MCF 10A (cell line): ENCODE measurements at regions not wholly inside any gene's neighbourhood (a gene's known extent, or its start where the extent isn't known, plus 50 kb on each side); places are given as distances from the start of the nearest gene placed in this dataset.

ENCODE experiments used
- BruUV-seq: library from RNA; stranded (reverse); fragments of 400-500 nt; replicated peaks from 2 replicates; lab custom pipeline; 2021; lab: Mats Ljungman, UMichigan
- CTCF ChIA-PET: fragments of 300-600 bp; sonication (Branson Sonifier 250); formaldehyde crosslinking; extraction: SDS; loops from one replicate; lab custom pipeline; 2021; ENCODE audit warnings: antibody characterized with exemption, inconsistent platforms; lab: Yijun Ruan, JAX
- POLR2A ChIA-PET: fragments of 300-600, 350-650 bp; sonication (Branson Sonifier 250); formaldehyde crosslinking; extraction: SDS; loops from one replicate; lab custom pipeline; 2020; ENCODE audit warnings: antibody characterized with exemption, inconsistent platforms; lab: Yijun Ruan, JAX
- DNase-seq: peaks from one replicate; pipeline ENCODE4 v3.0.0-alpha.2; 2018; ENCODE audit not compliant: unreplicated experiment
- H3K27ac Mint-ChIP-seq: one replicate; pipeline ENCODE4 v1.8.0; 2022; ENCODE audit warnings: mild to moderate bottlenecking, low read depth, mixed read lengths; ENCODE audit not compliant: unreplicated experiment
- H3K27me3 Mint-ChIP-seq: one replicate; pipeline ENCODE4 v1.8.0; 2022; ENCODE audit warnings: mixed read lengths; ENCODE audit not compliant: insufficient read depth, unreplicated experiment
- H3K36me3 Mint-ChIP-seq: one replicate; pipeline ENCODE4 v1.8.0; 2022; ENCODE audit warnings: mild to moderate bottlenecking, moderate library complexity, mixed read lengths; ENCODE audit not compliant: insufficient read depth, unreplicated experiment
- H3K4me1 Mint-ChIP-seq: one replicate; pipeline ENCODE4 v1.8.0; 2022; ENCODE audit warnings: mixed read lengths; ENCODE audit not compliant: insufficient read depth, unreplicated experiment
- H3K4me3 Mint-ChIP-seq: one replicate; pipeline ENCODE4 v1.8.0; 2022; ENCODE audit warnings: mild to moderate bottlenecking, moderate library complexity, mixed read lengths; ENCODE audit not compliant: unreplicated experiment
- H3K9me3 Mint-ChIP-seq: one replicate; pipeline ENCODE4 v1.8.0; 2022; ENCODE audit warnings: mixed read lengths; ENCODE audit not compliant: unreplicated experiment
- intact Hi-C: fragments of 100-400 bp; cut with micrococcal nuclease; formaldehyde crosslinking; loops from 2 replicates; pipeline ENCODE4 v1.14.1; 2022
- TF ChIP-seq, protein P1 (sequence below): fragments of 200-600 bp; IDR thresholded peaks from one replicate; pipeline ENCODE4 v1.8.0; 2022; ENCODE audit warnings: antibody characterized with exemption, mild to moderate bottlenecking; ENCODE audit not compliant: unreplicated experiment

- Mint-ChIP-seq H3K27me3 (peaks cover 42% of the 10 kb centered on the region), H3K4me1 (no peaks in the 10 kb centered on the region), H3K4me3 (no peak overlapping the region), H3K36me3 (no peaks in the 10 kb centered on the region), H3K27ac (no peak overlapping the region), H3K9me3 (peaks cover 9% of the 10 kb centered on the region)
- ChIA-PET CTCF (no interaction called here), POLR2A (no interaction called here)
- DNase-seq: no peak
- intact Hi-C loops: no loop called here
- TF ChIP-seq, protein P1, sequence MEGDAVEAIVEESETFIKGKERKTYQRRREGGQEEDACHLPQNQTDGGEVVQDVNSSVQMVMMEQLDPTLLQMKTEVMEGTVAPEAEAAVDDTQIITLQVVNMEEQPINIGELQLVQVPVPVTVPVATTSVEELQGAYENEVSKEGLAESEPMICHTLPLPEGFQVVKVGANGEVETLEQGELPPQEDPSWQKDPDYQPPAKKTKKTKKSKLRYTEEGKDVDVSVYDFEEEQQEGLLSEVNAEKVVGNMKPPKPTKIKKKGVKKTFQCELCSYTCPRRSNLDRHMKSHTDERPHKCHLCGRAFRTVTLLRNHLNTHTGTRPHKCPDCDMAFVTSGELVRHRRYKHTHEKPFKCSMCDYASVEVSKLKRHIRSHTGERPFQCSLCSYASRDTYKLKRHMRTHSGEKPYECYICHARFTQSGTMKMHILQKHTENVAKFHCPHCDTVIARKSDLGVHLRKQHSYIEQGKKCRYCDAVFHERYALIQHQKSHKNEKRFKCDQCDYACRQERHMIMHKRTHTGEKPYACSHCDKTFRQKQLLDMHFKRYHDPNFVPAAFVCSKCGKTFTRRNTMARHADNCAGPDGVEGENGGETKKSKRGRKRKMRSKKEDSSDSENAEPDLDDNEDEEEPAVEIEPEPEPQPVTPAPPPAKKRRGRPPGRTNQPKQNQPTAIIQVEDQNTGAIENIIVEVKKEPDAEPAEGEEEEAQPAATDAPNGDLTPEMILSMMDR: no peak
- BruUV-seq: no TSS peak
Measured at GRCh38 chrX:23592741-23593140, 74.6 kb upstream of the PRDX4 start.

DNA sequence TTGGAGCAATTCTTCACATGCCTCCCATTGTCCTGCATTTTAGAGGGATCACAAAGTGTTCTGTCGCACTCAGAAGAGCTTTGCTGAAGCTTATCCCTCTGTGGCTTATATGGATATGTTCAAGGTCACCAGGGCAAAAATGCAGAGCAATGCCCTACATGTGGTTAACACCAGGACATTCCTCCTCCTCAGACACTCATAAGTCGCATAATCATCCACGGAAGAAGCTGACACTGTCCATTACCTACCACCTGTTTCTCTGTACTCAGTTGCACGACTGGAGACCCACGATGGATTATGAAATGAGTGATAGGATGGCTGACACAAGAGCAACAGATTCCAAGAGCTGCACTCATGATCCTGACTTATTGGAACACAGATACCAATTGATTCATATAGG is 68.7 kb upstream of the PRDX4 start:
- Mint-ChIP-seq H3K27me3 (peaks cover 73% of the 10 kb centered on the region), H3K4me3 (no peak overlapping the region), H3K4me1 (no peaks in the 10 kb centered on the region), H3K9me3 (no peaks in the 10 kb centered on the region), H3K36me3 (no peaks in the 10 kb centered on the region), H3K27ac (no peak overlapping the region)
- POLR2A ChIA-PET: no interaction called here
- intact Hi-C loops: no loop called here
- TF ChIP-seq, protein P1: no peak
- CTCF ChIA-PET: interaction anchor here (0.6 kb wide), 1 partner anchor 93 kb away, joined by 4 read pairs; no protein-coding TSS in a partner anchor
- BruUV-seq: no TSS peak
- no peak for DNase-seq

GRCh38 chrX:23603501-23603900 is 63.8 kb upstream of the PRDX4 start:
- CTCF ChIA-PET: no interaction called here
- Mint-ChIP-seq H3K36me3 (no peaks in the 10 kb centered on the region), H3K9me3 (no peaks in the 10 kb centered on the region), H3K27me3 (peaks cover 96% of the 10 kb centered on the region), H3K4me1 (no peaks in the 10 kb centered on the region), H3K4me3 (no peak overlapping the region), H3K27ac (no peak overlapping the region)
- intact Hi-C loops: no loop called here
- TF ChIP-seq, protein P1: no peak
- no peak for DNase-seq
- POLR2A ChIA-PET: no interaction called here
- no TSS peak for BruUV-seq

GRCh38 chrX:23610495-23610894 is 56.8 kb upstream of the PRDX4 start:
- DNase-seq: no peak
- TF ChIP-seq, protein P1: no peak
- CTCF ChIA-PET: no interaction called here
- BruUV-seq: no TSS peak
- Mint-ChIP-seq H3K4me1 (no peaks in the 10 kb centered on the region), H3K27ac (no peak overlapping the region), H3K36me3 (no peaks in the 10 kb centered on the region), H3K9me3 (no peaks in the 10 kb centered on the region), H3K27me3 (peaks cover 81% of the 10 kb centered on the region), H3K4me3 (no peak overlapping the region)
- POLR2A ChIA-PET: interaction anchor here (0.6 kb wide), 1 partner anchor 21 kb away, joined by 3 read pairs; no protein-coding TSS in a partner anchor
- intact Hi-C loops: no loop called here
